WERI-Rb-1 (cell line): ENCODE measurements at regions not wholly inside any gene's neighbourhood (a gene's known extent, or its start where the extent isn't known, plus 50 kb on each side); places are given as distances from the start of the nearest gene placed in this dataset.

Experiments used
- DNase-seq: peaks from one replicate; pipeline ENCODE4 v3.0.0-alpha.2; 2020
- H3K27ac ChIP-seq: fragments of 250-450 bp; sonication (Bioruptor Pico); 2 replicates; pipeline ENCODE4 v1.5.1; 2020; ENCODE audit warnings: mild to moderate bottlenecking, moderate library complexity
- H3K27me3 ChIP-seq: fragments of 250-450 bp; sonication (Bioruptor Pico); 2 replicates; pipeline ENCODE4 v1.5.1; 2021; ENCODE audit warnings: mild to moderate bottlenecking, low read depth, moderate library complexity; ENCODE audit not compliant: insufficient read depth, severe bottlenecking
- H3K36me3 ChIP-seq: fragments of 250-450 bp; sonication (Bioruptor Pico); 2 replicates; pipeline ENCODE4 v1.5.1; 2020; ENCODE audit warnings: mild to moderate bottlenecking, moderate library complexity
- H3K4me3 ChIP-seq: 2 replicates; pipeline ENCODE4 v1.5.1; 2011; ENCODE audit warnings: low read depth, mild to moderate bottlenecking, control low read depth, low read length
- H3K9me3 ChIP-seq: fragments of 250-450 bp; sonication (Bioruptor Pico); 2 replicates; pipeline ENCODE4 v1.5.1; 2021; ENCODE audit warnings: mild to moderate bottlenecking, moderate library complexity; ENCODE audit not compliant: severe bottlenecking
- TF ChIP-seq, protein P1 (sequence below): IDR thresholded peaks from 2 replicates; pipeline ENCODE4 v1.5.1; 2011; ENCODE audit warnings: low read depth, mild to moderate bottlenecking, control low read depth, inconsistent platforms, low read length

DNA sequence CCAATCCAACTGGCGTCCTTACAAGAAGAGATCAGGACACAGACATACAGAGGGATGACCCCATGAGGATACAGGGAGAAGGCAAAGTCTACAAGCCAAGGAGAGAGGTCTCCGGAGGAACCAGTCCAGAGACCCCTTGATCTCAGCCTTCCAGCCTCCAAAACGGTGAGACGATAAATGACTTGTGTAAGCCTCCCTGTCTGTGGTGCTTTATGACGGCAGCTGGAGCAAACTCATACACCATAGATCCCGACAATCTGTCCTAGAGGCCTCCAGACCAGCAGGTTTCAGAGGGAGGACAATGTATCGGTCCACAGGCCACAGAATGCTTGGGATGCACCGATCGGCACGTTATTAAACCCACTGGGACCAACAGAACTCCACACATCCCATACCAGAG is 383.3 kb downstream of the SHANK2 start:
- H3K36me3 ChIP-seq: no peaks in the 10 kb centered on the region
- no peaks in the 10 kb centered on the region for H3K9me3 ChIP-seq
- no peaks in the 10 kb centered on the region for H3K27me3 ChIP-seq
- peak overlapping the region; percentile 55 for H3K27ac ChIP-seq
- H3K4me3 ChIP-seq: no peak overlapping the region
- DNase-seq: peak; percentile 47
- TF ChIP-seq, protein P1, sequence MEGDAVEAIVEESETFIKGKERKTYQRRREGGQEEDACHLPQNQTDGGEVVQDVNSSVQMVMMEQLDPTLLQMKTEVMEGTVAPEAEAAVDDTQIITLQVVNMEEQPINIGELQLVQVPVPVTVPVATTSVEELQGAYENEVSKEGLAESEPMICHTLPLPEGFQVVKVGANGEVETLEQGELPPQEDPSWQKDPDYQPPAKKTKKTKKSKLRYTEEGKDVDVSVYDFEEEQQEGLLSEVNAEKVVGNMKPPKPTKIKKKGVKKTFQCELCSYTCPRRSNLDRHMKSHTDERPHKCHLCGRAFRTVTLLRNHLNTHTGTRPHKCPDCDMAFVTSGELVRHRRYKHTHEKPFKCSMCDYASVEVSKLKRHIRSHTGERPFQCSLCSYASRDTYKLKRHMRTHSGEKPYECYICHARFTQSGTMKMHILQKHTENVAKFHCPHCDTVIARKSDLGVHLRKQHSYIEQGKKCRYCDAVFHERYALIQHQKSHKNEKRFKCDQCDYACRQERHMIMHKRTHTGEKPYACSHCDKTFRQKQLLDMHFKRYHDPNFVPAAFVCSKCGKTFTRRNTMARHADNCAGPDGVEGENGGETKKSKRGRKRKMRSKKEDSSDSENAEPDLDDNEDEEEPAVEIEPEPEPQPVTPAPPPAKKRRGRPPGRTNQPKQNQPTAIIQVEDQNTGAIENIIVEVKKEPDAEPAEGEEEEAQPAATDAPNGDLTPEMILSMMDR: no peak

- no peaks in the 10 kb centered on the region for H3K9me3 ChIP-seq
- H3K36me3 ChIP-seq: no peaks in the 10 kb centered on the region
- no peak for DNase-seq
- TF ChIP-seq, protein P1: no peak
- no peaks in the 10 kb centered on the region for H3K27me3 ChIP-seq
- no peak overlapping the region for H3K27ac ChIP-seq
- H3K4me3 ChIP-seq: no peak overlapping the region
These were observed 380.5 kb downstream of the SHANK2 start for GRCh38 chr11:70871881-70872280.

GRCh38 chr11:70872299-70872698 is 380.1 kb downstream of the SHANK2 start:
- H3K9me3 ChIP-seq: no peaks in the 10 kb centered on the region
- H3K27me3 ChIP-seq: no peaks in the 10 kb centered on the region
- no peak overlapping the region for H3K27ac ChIP-seq
- DNase-seq: no peak
- TF ChIP-seq, protein P1: no peak
- no peaks in the 10 kb centered on the region for H3K36me3 ChIP-seq
- H3K4me3 ChIP-seq: no peak overlapping the region

GRCh38 chr11:70872955-70873735 is 379.2 kb downstream of the SHANK2 start:
- no peaks in the 10 kb centered on the region for H3K36me3 ChIP-seq
- no peaks in the 10 kb centered on the region for H3K27me3 ChIP-seq
- no peak overlapping the region for H3K27ac ChIP-seq
- no peak overlapping the region for H3K4me3 ChIP-seq
- H3K9me3 ChIP-seq: no peaks in the 10 kb centered on the region
- no peak for DNase-seq
- TF ChIP-seq, protein P1: no peak

DNA sequence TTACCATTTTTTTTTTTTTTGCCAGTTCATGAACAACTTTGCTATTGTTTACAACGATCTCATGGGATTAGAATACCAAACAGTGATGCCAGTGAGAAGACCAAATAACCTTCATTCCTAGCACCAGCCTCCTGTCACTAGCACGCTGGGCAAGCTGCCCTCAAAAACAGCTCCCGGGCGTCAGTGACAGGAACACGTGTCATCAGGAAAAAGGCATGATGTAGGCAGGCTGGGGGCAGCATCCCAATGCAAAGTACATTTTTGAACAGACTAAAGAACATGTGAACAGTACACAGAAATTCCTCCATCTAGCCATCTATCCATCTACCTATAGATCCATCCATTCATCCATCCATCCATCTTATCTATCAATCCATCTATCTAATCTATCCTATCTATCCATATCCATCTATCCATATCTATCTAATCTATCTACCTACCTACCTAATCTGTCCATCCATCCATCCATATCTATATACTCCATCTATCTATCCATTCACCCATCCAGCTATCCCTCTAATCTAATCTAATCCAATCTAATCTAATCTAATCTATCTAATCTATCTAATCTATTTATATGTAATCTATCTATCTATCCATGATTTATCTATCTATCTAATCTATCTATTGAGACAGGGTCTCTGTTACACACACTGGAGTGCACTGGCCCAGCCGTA is 378.5 kb downstream of the SHANK2 start:
- H3K36me3 ChIP-seq: no peaks in the 10 kb centered on the region
- TF ChIP-seq, protein P1: no peak
- no peak overlapping the region for H3K4me3 ChIP-seq
- no peaks in the 10 kb centered on the region for H3K27me3 ChIP-seq
- no peaks in the 10 kb centered on the region for H3K9me3 ChIP-seq
- H3K27ac ChIP-seq: no peak overlapping the region
- DNase-seq: no peak
